ENCODE measurements at regions not wholly inside any gene's neighbourhood (a gene's known extent, or its start where the extent isn't known, plus 50 kb on each side); places are given as distances from the start of the nearest gene placed in this dataset.

GRCh38 chr2:23215016-23215415, 170.0 kb upstream of the KLHL29 start:
- TF ChIP-seq POLR2A (IDR thresholded peaks at IDR 0.05) = no peak
- no peak for TF ChIP-seq CTCF (IDR thresholded peaks at IDR 0.05)

Data from heart left ventricle (tissue), 13 donors.